Adrenal gland (tissue), 5 donors: ENCODE measurements at regions not wholly inside any gene's neighbourhood (a gene's known extent, or its start where the extent isn't known, plus 50 kb on each side); places are given as distances from the start of the nearest gene placed in this dataset.

Source experiments
- CTCF ChIP-seq, 6 experiments: fragments of 450-650 bp in 4 of 6; fragments of 200-600 bp in 2 of 6; sonication (generic) in 1 of 6; IDR thresholded peaks; 1 replicate in 5 of 6; 2 replicates in 1 of 6; pipeline versions ENCODE4 v1.5.1 to v1.8.0; 2016 to 2021; ENCODE audit warnings: antibody characterized with exemption in 6 of 6, mild to moderate bottlenecking in 2 of 6, moderate library complexity in 1 of 6
- POLR2A ChIP-seq, 2 donors: fragments of 450-650 bp; IDR thresholded peaks; one replicate each; pipeline ENCODE4 v1.6.1; 2017; ENCODE audit warnings: antibody characterized with exemption in 2 of 2, mild to moderate bottlenecking in 2 of 2, moderate library complexity in 1 of 2
- donor health status: DM: no; HTN: no; CAD: no.

DNA sequence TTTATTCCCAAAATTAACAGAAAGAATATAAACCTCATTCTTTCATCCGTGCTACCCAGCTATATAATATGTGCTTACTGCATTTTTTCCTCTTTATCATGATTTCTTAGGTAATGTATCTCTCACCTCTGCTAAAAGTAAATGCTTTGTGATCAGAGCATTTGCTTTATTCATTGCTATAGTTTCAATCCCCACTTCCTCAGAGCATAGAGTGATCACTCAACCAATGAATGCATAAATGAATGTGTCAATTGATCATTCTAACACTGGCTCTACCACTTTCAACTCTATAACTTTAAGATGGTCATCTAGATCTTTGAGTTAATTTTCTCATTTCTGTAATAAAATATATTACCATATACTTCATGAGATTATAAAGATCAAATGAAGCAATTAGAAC, 719.2 kb downstream of the CETN3 start:
- no peak for TF ChIP-seq CTCF (IDR thresholded peaks at IDR 0.05)
- TF ChIP-seq POLR2A (IDR thresholded peaks at IDR 0.05), result no peak
